ENCODE measurements at regions not wholly inside any gene's neighbourhood (a gene's known extent, or its start where the extent isn't known, plus 50 kb on each side); places are given as distances from the start of the nearest gene placed in this dataset.

GRCh38 chr10:50999163-50999562, 75.1 kb upstream of the PRKG1 start:
- no peak overlapping the region for H3K4me3 ChIP-seq
- H3K27ac ChIP-seq = no peak overlapping the region
- H3K36me3 ChIP-seq (replicated peaks in 1 of 2) = no peaks in the 10 kb centered on the region
- no peak for TF ChIP-seq POLR2A (IDR thresholded peaks at IDR 0.05)
- TF ChIP-seq, protein P1, sequence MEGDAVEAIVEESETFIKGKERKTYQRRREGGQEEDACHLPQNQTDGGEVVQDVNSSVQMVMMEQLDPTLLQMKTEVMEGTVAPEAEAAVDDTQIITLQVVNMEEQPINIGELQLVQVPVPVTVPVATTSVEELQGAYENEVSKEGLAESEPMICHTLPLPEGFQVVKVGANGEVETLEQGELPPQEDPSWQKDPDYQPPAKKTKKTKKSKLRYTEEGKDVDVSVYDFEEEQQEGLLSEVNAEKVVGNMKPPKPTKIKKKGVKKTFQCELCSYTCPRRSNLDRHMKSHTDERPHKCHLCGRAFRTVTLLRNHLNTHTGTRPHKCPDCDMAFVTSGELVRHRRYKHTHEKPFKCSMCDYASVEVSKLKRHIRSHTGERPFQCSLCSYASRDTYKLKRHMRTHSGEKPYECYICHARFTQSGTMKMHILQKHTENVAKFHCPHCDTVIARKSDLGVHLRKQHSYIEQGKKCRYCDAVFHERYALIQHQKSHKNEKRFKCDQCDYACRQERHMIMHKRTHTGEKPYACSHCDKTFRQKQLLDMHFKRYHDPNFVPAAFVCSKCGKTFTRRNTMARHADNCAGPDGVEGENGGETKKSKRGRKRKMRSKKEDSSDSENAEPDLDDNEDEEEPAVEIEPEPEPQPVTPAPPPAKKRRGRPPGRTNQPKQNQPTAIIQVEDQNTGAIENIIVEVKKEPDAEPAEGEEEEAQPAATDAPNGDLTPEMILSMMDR (IDR thresholded peaks at IDR 0.05) = no peak
- H3K27me3 ChIP-seq = peaks cover 9% of the 10 kb centered on the region
- H3K4me1 ChIP-seq (replicated peaks in 1 of 2) = no peaks in the 10 kb centered on the region
- intact Hi-C loops (cut with DNase I) = no loop called here
- WGBS, 4 donors = 74 to 85% (median 82%) methylated on average over 2 of the region's 2 CpGs
- H3K9me3 ChIP-seq (replicated peaks in 1 of 3) = no peaks in the 10 kb centered on the region
- no peak for DNase-seq

- peaks cover 9% of the 10 kb centered on the region for H3K27me3 ChIP-seq
- H3K9me3 ChIP-seq (replicated peaks in 1 of 3) = no peaks in the 10 kb centered on the region
- no peak overlapping the region for H3K4me3 ChIP-seq
- no peaks in the 10 kb centered on the region for H3K4me1 ChIP-seq (replicated peaks in 1 of 2)
- TF ChIP-seq, protein P1 (IDR thresholded peaks at IDR 0.05) = no peak
- no peak for TF ChIP-seq POLR2A (IDR thresholded peaks at IDR 0.05)
- H3K36me3 ChIP-seq (replicated peaks in 1 of 2) = no peaks in the 10 kb centered on the region
- 67 to 78% (median 75%) methylated on average over 3 of the region's 3 CpGs for WGBS, 4 donors
- H3K27ac ChIP-seq = peak overlapping the region in 1 of 5 donors; percentile 11
- DNase-seq = no peak
- intact Hi-C loops (cut with DNase I) = no loop called here
These were observed 74.1 kb upstream of the PRKG1 start for GRCh38 chr10:51000164-51000563.

- H3K36me3 ChIP-seq (replicated peaks in 1 of 2) = no peaks in the 10 kb centered on the region
- intact Hi-C loops (cut with DNase I) = no loop called here
- peaks cover 9% of the 10 kb centered on the region for H3K27me3 ChIP-seq
- WGBS, 4 donors = 61 to 71% (median 63%) methylated on average over 2 of the region's 2 CpGs
- H3K4me3 ChIP-seq = no peak overlapping the region
- TF ChIP-seq, protein P1 (IDR thresholded peaks at IDR 0.05) = no peak
- H3K9me3 ChIP-seq (replicated peaks in 1 of 3) = no peaks in the 10 kb centered on the region
- no peaks in the 10 kb centered on the region for H3K4me1 ChIP-seq (replicated peaks in 1 of 2)
- H3K27ac ChIP-seq = peak overlapping the region in 1 of 5 donors; percentile 41
- DNase-seq = no peak
These were observed 73.3 kb upstream of the PRKG1 start for GRCh38 chr10:51000976-51001375.

GRCh38 chr10:51001587-51001986, 72.7 kb upstream of the PRKG1 start:
- TF ChIP-seq POLR2A (IDR thresholded peaks at IDR 0.05) = no peak
- TF ChIP-seq, protein P1 (IDR thresholded peaks at IDR 0.05) = peak; percentile 23 to 68 (median 57)
- Histone ChIP-seq H3K27me3 (peaks cover 9% of the 10 kb centered on the region), H3K27ac (no peak overlapping the region), H3K4me3 (no peak overlapping the region), H3K36me3 (replicated peaks in 1 of 2) (no peaks in the 10 kb centered on the region), H3K9me3 (replicated peaks in 1 of 3) (no peaks in the 10 kb centered on the region), H3K4me1 (replicated peaks in 1 of 2) (no peaks in the 10 kb centered on the region)
- DNase-seq = no peak
- intact Hi-C loops (cut with DNase I) = no loop called here
- WGBS, 4 donors = 0 to 3% (median 3%) methylated on average over 1 of the region's 1 CpG

All from adrenal gland (tissue), 9 donors.